GM08714 (cell line): ENCODE measurements at regions not wholly inside any gene's neighbourhood (a gene's known extent, or its start where the extent isn't known, plus 50 kb on each side); places are given as distances from the start of the nearest gene placed in this dataset.

Source experiments
- H3K4me3 ChIP-seq: fragments of 200-500 bp; sonication (Bioruptor generic); 2 replicates; pipeline ENCODE4 v1.5.1; 2014; ENCODE audit warnings: mild to moderate bottlenecking, low read length, inconsistent platforms
- ZNF274 ChIP-seq: IDR thresholded peaks from 2 replicates; pipeline ENCODE4 v1.6.1; 2012; ENCODE audit warnings: mild to moderate bottlenecking, low read depth, low read length

- no peak for TF ChIP-seq ZNF274
- no peak overlapping the region for H3K4me3 ChIP-seq
Observed at GRCh38 chr20:48425321-48425720, 402.5 kb downstream of the PREX1 start.

DNA sequence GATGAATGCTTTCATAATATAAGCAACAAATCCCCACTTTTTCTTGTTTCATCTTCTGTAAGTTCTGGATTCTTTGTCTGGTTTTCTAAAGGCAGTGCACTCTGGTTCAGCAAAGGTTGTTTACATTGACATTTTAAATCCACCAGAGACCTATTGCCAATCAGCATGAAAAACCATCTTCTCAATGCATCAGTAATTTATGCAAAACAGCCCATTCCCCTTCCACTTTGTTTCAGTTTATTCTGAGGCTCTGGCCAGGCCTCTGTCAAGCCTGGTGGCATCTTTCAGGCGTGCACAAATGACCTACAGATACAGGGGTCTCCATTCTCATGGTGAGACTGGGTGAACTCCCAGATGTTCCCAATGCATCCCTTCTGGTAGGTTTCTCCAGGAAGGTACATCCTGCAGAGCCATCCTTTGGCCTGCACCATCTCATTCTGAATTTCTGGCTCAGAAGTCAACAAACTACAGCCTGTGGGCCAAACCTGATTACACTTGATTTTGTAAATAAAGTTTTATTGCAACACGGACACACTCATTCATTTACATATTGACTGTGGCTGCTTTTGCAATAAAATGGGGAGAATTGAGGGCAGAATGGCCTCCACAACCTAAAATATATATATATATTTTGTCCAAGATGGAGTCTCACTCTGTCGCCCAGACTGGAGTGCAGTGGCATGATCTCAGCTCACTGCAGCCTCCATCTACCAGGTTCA is 405.4 kb downstream of the PREX1 start:
- H3K4me3 ChIP-seq = no peak overlapping the region
- TF ChIP-seq ZNF274 = no peak

DNA sequence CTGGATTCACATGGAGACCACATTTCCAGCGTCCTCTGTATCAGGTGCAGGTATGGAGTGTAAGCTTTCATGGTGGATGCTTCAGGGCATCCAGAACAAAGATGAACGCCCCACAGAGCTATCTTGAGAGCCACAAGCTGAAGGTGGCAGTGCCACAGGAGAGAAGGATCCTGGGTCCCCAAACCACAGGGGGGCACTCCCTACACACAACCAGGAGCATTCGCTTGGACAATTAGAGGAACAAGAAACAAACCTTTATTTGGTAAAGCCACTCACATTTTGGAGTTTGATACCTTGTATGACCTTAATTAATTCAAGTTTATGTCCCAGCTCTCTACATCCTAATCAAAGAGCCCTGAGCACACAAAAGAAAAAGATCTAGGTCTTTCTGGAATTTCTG is 406.3 kb downstream of the PREX1 start:
- no peak overlapping the region for H3K4me3 ChIP-seq
- no peak for TF ChIP-seq ZNF274

GRCh38 chr20:48420176-48420575 is 407.6 kb downstream of the PREX1 start:
- TF ChIP-seq ZNF274 = no peak
- H3K4me3 ChIP-seq = no peak overlapping the region

DNA sequence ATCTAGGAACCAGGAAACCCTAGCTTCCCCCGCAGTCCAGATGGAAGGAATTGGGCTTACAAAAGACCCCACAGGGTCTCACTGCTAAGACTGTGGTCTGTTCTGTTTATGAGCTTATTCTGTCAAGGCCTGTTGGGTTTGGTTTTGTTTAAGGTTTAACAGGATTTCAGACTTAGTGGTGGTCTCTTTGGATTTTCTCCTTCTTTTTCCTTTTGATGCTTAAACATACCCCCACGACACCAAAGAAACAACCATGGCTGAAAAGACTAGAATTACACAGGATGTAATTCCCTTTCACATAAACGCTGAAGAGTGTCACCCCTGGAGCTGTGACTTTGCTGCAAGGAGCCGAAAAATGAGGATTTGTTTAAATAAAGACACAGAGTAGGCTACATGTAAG is 408.6 kb downstream of the PREX1 start:
- no peak for TF ChIP-seq ZNF274
- no peak overlapping the region for H3K4me3 ChIP-seq

GRCh38 chr20:48416002-48416401 is 411.8 kb downstream of the PREX1 start:
- no peak for TF ChIP-seq ZNF274
- H3K4me3 ChIP-seq = no peak overlapping the region

DNA sequence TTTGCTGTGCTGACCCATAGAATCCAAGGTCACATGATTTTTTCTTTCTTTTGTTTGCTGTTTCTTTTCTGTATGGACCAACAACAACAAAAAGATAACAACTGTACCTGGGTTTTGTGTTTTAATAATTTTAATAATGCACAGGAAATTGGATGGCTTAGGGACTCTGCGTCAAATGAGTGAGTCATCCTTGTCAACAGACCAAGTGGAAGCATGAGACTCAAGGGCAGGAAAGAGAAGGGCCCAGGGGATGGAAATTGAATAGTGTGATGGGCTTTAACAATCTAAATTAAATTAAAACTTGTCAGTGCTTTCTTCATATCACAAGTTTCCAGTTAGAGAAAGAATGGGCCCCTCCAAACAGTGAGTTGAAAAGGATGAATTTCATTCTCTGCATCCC is 413.0 kb downstream of the PREX1 start:
- no peak overlapping the region for H3K4me3 ChIP-seq
- TF ChIP-seq ZNF274 = no peak

GRCh38 chr20:48411919-48412522 is 415.8 kb downstream of the PREX1 start:
- no peak overlapping the region for H3K4me3 ChIP-seq
- no peak for TF ChIP-seq ZNF274

- no peak overlapping the region for H3K4me3 ChIP-seq
- TF ChIP-seq ZNF274 = no peak
Observed at GRCh38 chr20:48411245-48411644, 416.6 kb downstream of the PREX1 start.

DNA sequence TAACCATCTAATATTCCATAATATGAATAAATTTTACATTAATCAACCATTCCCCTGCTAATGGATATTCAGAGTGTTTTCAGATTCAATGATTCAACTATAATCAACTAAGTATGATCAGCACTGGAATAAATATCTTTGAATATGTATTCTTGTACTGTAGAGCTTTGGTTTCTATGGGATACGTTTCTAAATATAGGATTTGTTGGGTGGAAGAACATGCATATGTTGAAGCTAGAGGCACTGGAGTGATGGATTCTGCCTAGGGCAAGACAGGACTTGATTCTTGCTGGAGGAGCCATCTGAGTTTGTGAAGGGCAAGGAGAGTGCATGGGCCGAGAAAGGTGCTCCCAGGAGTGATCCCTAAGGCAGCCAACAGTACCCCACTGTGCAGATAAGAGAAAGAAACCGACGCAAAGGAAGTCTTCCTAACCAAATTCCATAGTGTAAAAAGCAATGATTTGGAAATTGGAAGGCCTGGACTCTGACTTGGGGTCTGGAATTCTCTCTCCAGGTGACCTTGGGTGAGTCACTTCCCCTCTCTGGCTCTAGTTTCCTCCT is 418.7 kb downstream of the PREX1 start:
- no peak for TF ChIP-seq ZNF274
- no peak overlapping the region for H3K4me3 ChIP-seq

GRCh38 chr20:48407710-48408109 is 420.1 kb downstream of the PREX1 start:
- TF ChIP-seq ZNF274 = no peak
- no peak overlapping the region for H3K4me3 ChIP-seq

DNA sequence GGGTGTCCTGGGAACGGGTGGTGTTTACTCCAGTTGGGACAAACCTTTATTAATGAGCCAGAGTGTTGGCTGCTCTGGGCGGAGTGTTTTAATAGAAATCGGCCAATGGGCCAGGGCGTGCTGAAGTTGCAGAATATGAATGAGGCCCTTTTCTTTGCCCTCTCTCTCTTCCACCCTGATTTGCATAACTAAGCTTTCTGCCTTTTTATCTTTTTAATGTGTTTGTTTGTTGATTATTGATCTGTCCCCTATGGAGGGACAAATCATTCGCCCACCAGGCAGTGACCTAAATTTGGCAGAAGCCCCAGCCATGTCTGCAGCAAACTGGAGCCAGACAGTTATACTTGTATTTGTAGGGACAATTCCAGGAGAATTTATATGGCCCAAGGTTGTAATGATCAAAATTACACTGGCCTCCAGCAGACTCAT is 420.9 kb downstream of the PREX1 start:
- no peak overlapping the region for H3K4me3 ChIP-seq
- no peak for TF ChIP-seq ZNF274

DNA sequence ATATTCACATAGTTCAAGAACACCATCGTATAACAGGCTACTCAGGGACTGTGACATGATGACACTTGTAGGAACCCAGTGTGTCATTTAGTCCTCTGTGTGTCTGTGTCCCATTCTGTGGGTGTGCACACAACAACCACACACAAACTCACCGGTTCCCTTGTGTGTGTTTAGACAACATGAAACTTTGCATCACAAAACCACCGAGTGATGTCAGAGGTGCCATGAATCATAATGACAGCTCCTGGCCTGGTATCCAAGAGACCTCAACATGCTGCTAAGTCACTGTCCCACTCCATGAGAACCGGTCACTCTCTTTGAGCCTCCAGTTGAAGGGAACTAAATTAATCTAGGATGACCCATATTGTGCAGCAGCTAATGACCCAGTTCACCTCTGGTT is 421.3 kb downstream of the PREX1 start:
- no peak for TF ChIP-seq ZNF274
- no peak overlapping the region for H3K4me3 ChIP-seq

- TF ChIP-seq ZNF274 = no peak
- no peak overlapping the region for H3K4me3 ChIP-seq
Observed at GRCh38 chr20:48405909-48406308, 421.9 kb downstream of the PREX1 start.

DNA sequence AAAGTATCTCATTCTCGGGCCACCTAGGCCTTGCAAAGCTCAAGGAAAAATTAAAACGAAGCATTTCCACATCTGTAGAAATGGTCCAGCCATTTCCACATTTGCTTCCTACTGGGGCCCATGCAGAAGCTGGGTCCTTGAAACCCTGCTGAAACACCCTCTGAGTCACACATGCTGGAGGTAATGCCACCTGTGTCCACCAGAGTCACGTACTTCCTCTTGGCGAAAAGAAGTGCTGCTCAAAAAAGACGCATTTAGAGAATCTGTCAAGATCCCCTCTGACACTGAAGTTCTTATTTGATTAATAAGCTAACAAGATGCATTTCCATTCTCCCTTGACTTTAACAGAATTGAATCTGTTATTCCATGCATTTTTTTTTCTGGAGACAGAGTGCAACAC is 423.2 kb downstream of the PREX1 start:
- H3K4me3 ChIP-seq = no peak overlapping the region
- TF ChIP-seq ZNF274 = no peak
